ENCODE measurements at regions not wholly inside any gene's neighbourhood (a gene's known extent, or its start where the extent isn't known, plus 50 kb on each side); places are given as distances from the start of the nearest gene placed in this dataset.
"Not testable (repeated sequence)": the region's sequence is repeated elsewhere in the genome, so short reads cannot be mapped to it uniquely, and the experiment has no call there.

- no peaks in the 10 kb centered on the region for H4K20me1 ChIP-seq (ENCODE audit: insufficient read depth, poor library complexity, severe bottlenecking)
- H3K9me3 ChIP-seq (ENCODE audit: low read depth), result no peaks in the 10 kb centered on the region
- DNase-seq (ENCODE audit: low spot score), result no peak
- no peaks in the 10 kb centered on the region for H3K79me2 ChIP-seq
- no peak overlapping the region for H2AFZ ChIP-seq
- peaks cover 11% of the 10 kb centered on the region for H3K4me1 ChIP-seq (ENCODE audit: insufficient read depth)
- H3K9me2 ChIP-seq (replicated peaks; ENCODE audit: insufficient read depth), result no peaks in the 10 kb centered on the region
- TF ChIP-seq CTCF (IDR thresholded peaks at IDR 0.05; ENCODE audit: poor library complexity) (no peak), EZH2 (IDR thresholded peaks at IDR 0.05; ENCODE audit: borderline replicate concordance) (no peak), EZH2phosphoT487 (IDR thresholded peaks at IDR 0.05; ENCODE audit: low read depth, severe bottlenecking, unreplicated experiment) (no peak)
- WGBS (ENCODE audit: low lambda C conversion rate, missing lambda C conversion rate), result 62% methylated on average over 5 of the region's 5 CpGs
- H3K27me3 ChIP-seq, result no peaks in the 10 kb centered on the region
- no peaks in the 10 kb centered on the region for H3K36me3 ChIP-seq (replicated peaks; ENCODE audit: insufficient read depth, low read depth)
- peak overlapping the region; percentile 2 for H3K27ac ChIP-seq
- peak overlapping the region; percentile 48 for H3K4me2 ChIP-seq
- H3K4me3 ChIP-seq, result no peak overlapping the region
These were observed 247.3 kb downstream of the S1PR1 start for GRCh38 chr1:101483982-101484688.

- no peaks in the 10 kb centered on the region for H3K9me3 ChIP-seq (ENCODE audit: low read depth)
- H3K27me3 ChIP-seq, result no peaks in the 10 kb centered on the region
- H2AFZ ChIP-seq, result no peak overlapping the region
- TF ChIP-seq CTCF (IDR thresholded peaks at IDR 0.05; ENCODE audit: poor library complexity) (no peak), EZH2phosphoT487 (IDR thresholded peaks at IDR 0.05; ENCODE audit: low read depth, severe bottlenecking, unreplicated experiment) (no peak), EZH2 (IDR thresholded peaks at IDR 0.05; ENCODE audit: borderline replicate concordance) (no peak)
- peak overlapping the region; percentile 38 for H3K27ac ChIP-seq
- peak overlapping the region; percentile 48 for H3K4me2 ChIP-seq
- no peaks in the 10 kb centered on the region for H3K36me3 ChIP-seq (replicated peaks; ENCODE audit: insufficient read depth, low read depth)
- 30% methylated on average over 2 of the region's 2 CpGs for WGBS (ENCODE audit: low lambda C conversion rate, missing lambda C conversion rate)
- H4K20me1 ChIP-seq (ENCODE audit: insufficient read depth, poor library complexity, severe bottlenecking), result no peaks in the 10 kb centered on the region
- peaks cover 11% of the 10 kb centered on the region for H3K4me1 ChIP-seq (ENCODE audit: insufficient read depth)
- no peaks in the 10 kb centered on the region for H3K9me2 ChIP-seq (replicated peaks; ENCODE audit: insufficient read depth)
- DNase-seq (ENCODE audit: low spot score), result no peak
- no peaks in the 10 kb centered on the region for H3K79me2 ChIP-seq
- H3K4me3 ChIP-seq, result no peak overlapping the region
These were observed 248.0 kb downstream of the S1PR1 start for GRCh38 chr1:101484689-101485338.

- H4K20me1 ChIP-seq (ENCODE audit: insufficient read depth, poor library complexity, severe bottlenecking), result no peaks in the 10 kb centered on the region
- H3K9me3 ChIP-seq (ENCODE audit: low read depth), result no peaks in the 10 kb centered on the region
- no peaks in the 10 kb centered on the region for H3K27me3 ChIP-seq
- WGBS (ENCODE audit: low lambda C conversion rate, missing lambda C conversion rate), result 20% methylated on average over 1 of the region's 1 CpG
- no peaks in the 10 kb centered on the region for H3K9me2 ChIP-seq (replicated peaks; ENCODE audit: insufficient read depth)
- no peak overlapping the region for H2AFZ ChIP-seq
- no peak for DNase-seq (ENCODE audit: low spot score)
- peak overlapping the region; percentile 38 for H3K27ac ChIP-seq
- TF ChIP-seq CTCF (IDR thresholded peaks at IDR 0.05; ENCODE audit: poor library complexity) (no peak), EZH2phosphoT487 (IDR thresholded peaks at IDR 0.05; ENCODE audit: low read depth, severe bottlenecking, unreplicated experiment) (no peak), EZH2 (IDR thresholded peaks at IDR 0.05; ENCODE audit: borderline replicate concordance) (no peak)
- no peaks in the 10 kb centered on the region for H3K79me2 ChIP-seq
- peak overlapping the region; percentile 48 for H3K4me2 ChIP-seq
- no peaks in the 10 kb centered on the region for H3K36me3 ChIP-seq (replicated peaks; ENCODE audit: insufficient read depth, low read depth)
- no peak overlapping the region for H3K4me3 ChIP-seq
- H3K4me1 ChIP-seq (ENCODE audit: insufficient read depth), result peaks cover 11% of the 10 kb centered on the region
These were observed 248.9 kb downstream of the S1PR1 start for GRCh38 chr1:101485712-101486111.

- not testable (repeated sequence) for H3K79me2 ChIP-seq; H3K4me2 ChIP-seq; H3K27ac ChIP-seq; H3K4me3 ChIP-seq; H3K9me3 ChIP-seq (ENCODE audit: low read depth); H3K4me1 ChIP-seq (ENCODE audit: insufficient read depth); DNase-seq (ENCODE audit: low spot score); H2AFZ ChIP-seq; H3K36me3 ChIP-seq (replicated peaks; ENCODE audit: insufficient read depth, low read depth); H4K20me1 ChIP-seq (ENCODE audit: insufficient read depth, poor library complexity, severe bottlenecking); H3K9me2 ChIP-seq (replicated peaks; ENCODE audit: insufficient read depth); H3K27me3 ChIP-seq
- 82% methylated on average over 1 of the region's 1 CpG for WGBS (ENCODE audit: low lambda C conversion rate, missing lambda C conversion rate)
These were observed 255.3 kb downstream of the S1PR1 start for GRCh38 chr1:101492144-101492543.

- not testable (repeated sequence) for H2AFZ ChIP-seq; H3K27me3 ChIP-seq; H3K9me2 ChIP-seq (replicated peaks; ENCODE audit: insufficient read depth); H3K4me2 ChIP-seq; H3K27ac ChIP-seq; DNase-seq (ENCODE audit: low spot score); H3K9me3 ChIP-seq (ENCODE audit: low read depth); H4K20me1 ChIP-seq (ENCODE audit: insufficient read depth, poor library complexity, severe bottlenecking); H3K4me3 ChIP-seq; H3K79me2 ChIP-seq; H3K36me3 ChIP-seq (replicated peaks; ENCODE audit: insufficient read depth, low read depth); H3K4me1 ChIP-seq (ENCODE audit: insufficient read depth)
- 91% methylated on average over 3 of the region's 3 CpGs for WGBS (ENCODE audit: low lambda C conversion rate, missing lambda C conversion rate)
These were observed 257.1 kb downstream of the S1PR1 start for GRCh38 chr1:101493920-101494319.
